SK-N-SH (cell line): ENCODE measurements at regions not wholly inside any gene's neighbourhood (a gene's known extent, or its start where the extent isn't known, plus 50 kb on each side); places are given as distances from the start of the nearest gene placed in this dataset.

Experiments
- CHD2 ChIP-seq: fragments of 150-350 bp; IDR thresholded peaks from 2 replicates; pipeline ENCODE4 v1.6.1; 2018; ENCODE audit warnings: low read length; ENCODE audit not compliant: partially characterized antibody
- CTCF ChIP-seq: fragments of 200-600 bp; sonication (generic); IDR thresholded peaks from 2 replicates; pipeline ENCODE4 v1.6.1; 2017; ENCODE audit warnings: antibody characterized with exemption, mild to moderate bottlenecking, moderate library complexity
- ELF1 ChIP-seq: IDR thresholded peaks from 2 replicates; pipeline ENCODE4 v1.4.0; 2012
- EZH2phosphoT487 ChIP-seq: fragments of 200-600 bp; sonication (generic); IDR thresholded peaks from 2 replicates; pipeline ENCODE4 v1.6.1; 2017; ENCODE audit warnings: low read depth, mixed run types, mild to moderate bottlenecking, antibody characterized with exemption, moderate library complexity, borderline replicate concordance
- FOXM1 ChIP-seq: IDR thresholded peaks from 2 replicates; pipeline ENCODE4 v1.4.0; 2012; ENCODE audit warnings: low read depth, mild to moderate bottlenecking
- GATA2 ChIP-seq: sonication (generic); formaldehyde crosslinking; IDR thresholded peaks from 2 replicates; pipeline ENCODE4 v1.5.0; 2020; ENCODE audit warnings: mild to moderate bottlenecking, missing genetic modification reagents
- MAX ChIP-seq: IDR thresholded peaks from 2 replicates; pipeline ENCODE4 v1.4.0; 2012; ENCODE audit warnings: low read depth
- MXI1 ChIP-seq: IDR thresholded peaks from 2 replicates; pipeline ENCODE4 v1.6.1; 2012; ENCODE audit warnings: mild to moderate bottlenecking, low read depth, low read length, improper control_type of control experiment
- REST ChIP-seq: IDR thresholded peaks from 2 replicates; pipeline ENCODE4 v1.6.1; 2012; ENCODE audit warnings: mild to moderate bottlenecking, low read depth, low read length, moderate library complexity
- SMC3 ChIP-seq: IDR thresholded peaks from 2 replicates; pipeline ENCODE4 v1.6.1; 2012; ENCODE audit warnings: low read depth, low read length, improper control_type of control experiment
- TCF12 ChIP-seq: IDR thresholded peaks from 2 replicates; pipeline ENCODE4 v1.4.0; 2012
- ZBTB33 ChIP-seq: IDR thresholded peaks from 2 replicates; pipeline ENCODE4 v1.4.0; 2012; ENCODE audit warnings: low read depth, borderline replicate concordance
- TF ChIP-seq, protein P1 (sequence below): fragments of 150-350 bp; IDR thresholded peaks from 2 replicates; pipeline ENCODE4 v1.6.1; 2017; ENCODE audit warnings: antibody characterized with exemption, low read length, low read depth, borderline replicate concordance

GRCh38 chr13:104608331-104608730 is 1542.1 kb upstream of the SLC10A2 start:
- no peak for TF ChIP-seq CTCF
- TF ChIP-seq FOXM1: no peak
- TF ChIP-seq CHD2: no peak
- no peak for TF ChIP-seq EZH2phosphoT487
- TF ChIP-seq, protein P1, sequence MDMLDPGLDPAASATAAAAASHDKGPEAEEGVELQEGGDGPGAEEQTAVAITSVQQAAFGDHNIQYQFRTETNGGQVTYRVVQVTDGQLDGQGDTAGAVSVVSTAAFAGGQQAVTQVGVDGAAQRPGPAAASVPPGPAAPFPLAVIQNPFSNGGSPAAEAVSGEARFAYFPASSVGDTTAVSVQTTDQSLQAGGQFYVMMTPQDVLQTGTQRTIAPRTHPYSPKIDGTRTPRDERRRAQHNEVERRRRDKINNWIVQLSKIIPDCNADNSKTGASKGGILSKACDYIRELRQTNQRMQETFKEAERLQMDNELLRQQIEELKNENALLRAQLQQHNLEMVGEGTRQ: no peak
- TF ChIP-seq MAX: no peak
- no peak for TF ChIP-seq SMC3
- no peak for TF ChIP-seq REST
- TF ChIP-seq TCF12: no peak
- no peak for TF ChIP-seq ZBTB33
- TF ChIP-seq GATA2: no peak
- no peak for TF ChIP-seq MXI1
- TF ChIP-seq ELF1: no peak
